DND-41 (cell line): ENCODE measurements at regions not wholly inside any gene's neighbourhood (a gene's known extent, or its start where the extent isn't known, plus 50 kb on each side); places are given as distances from the start of the nearest gene placed in this dataset.

Experiments used
- ATAC-seq: fragments of 200-7000 bp; cut with Tn5 transposase; 3 replicates; pipeline ENCODE4 v1.9.1; 2021; ENCODE audit warnings: low read depth; ENCODE audit not compliant: insufficient read depth
- DNase-seq: peaks from one replicate; pipeline ENCODE4 v3.0.0-alpha.2; 2020
- H2AFZ ChIP-seq: 2 replicates; pipeline ENCODE4 v1.6.0; 2012; ENCODE audit warnings: low read depth, low read length
- H3K27ac ChIP-seq: 2 replicates; pipeline ENCODE4 v1.5.1; 2012; ENCODE audit warnings: low read length, inconsistent platforms
- H3K27me3 ChIP-seq: fragments of 200-600 bp; sonication (generic); 2 replicates; pipeline ENCODE4 v1.6.0; 2012; ENCODE audit warnings: low read length, mild to moderate bottlenecking, inconsistent platforms; ENCODE audit not compliant: insufficient read depth, poor library complexity
- H3K36me3 ChIP-seq: 2 replicates; pipeline ENCODE4 v1.5.1; 2012; ENCODE audit warnings: low read length, inconsistent platforms; ENCODE audit not compliant: insufficient read depth
- H3K4me1 ChIP-seq: 2 replicates; pipeline ENCODE4 v1.5.1; 2012; ENCODE audit warnings: mild to moderate bottlenecking, low read length; ENCODE audit not compliant: insufficient read depth
- H3K4me2 ChIP-seq: 2 replicates; pipeline ENCODE4 v1.6.0; 2012; ENCODE audit warnings: mild to moderate bottlenecking, moderate library complexity, low read length, inconsistent platforms; ENCODE audit not compliant: insufficient read depth
- H3K4me3 ChIP-seq, 2 experiments: fragments of 200-600 bp in 1 of 2; shearing (Covaris generic) in 1 of 2; 2 replicates each; pipeline ENCODE4 v1.5.1; 2012 to 2016; ENCODE audit warnings: inconsistent platforms in 2 of 2, low read length in 2 of 2, mild to moderate bottlenecking in 2 of 2, low read depth in 1 of 2, moderate library complexity in 1 of 2
- H3K79me2 ChIP-seq: 2 replicates; pipeline ENCODE4 v1.6.0; 2012; ENCODE audit warnings: low read length, inconsistent platforms; ENCODE audit not compliant: insufficient read depth
- H3K9ac ChIP-seq: 2 replicates; pipeline ENCODE4 v1.6.0; 2012; ENCODE audit warnings: low read depth, mild to moderate bottlenecking, inconsistent platforms, low read length, moderate library complexity
- H3K9me3 ChIP-seq: 2 replicates; pipeline ENCODE4 v1.5.1; 2012; ENCODE audit warnings: low read length, moderate library complexity, mild to moderate bottlenecking, inconsistent platforms; ENCODE audit not compliant: insufficient read depth, severe bottlenecking
- H4K20me1 ChIP-seq: 2 replicates; pipeline ENCODE4 v1.6.0; 2012; ENCODE audit warnings: low read length; ENCODE audit not compliant: insufficient read depth
- CTCF ChIP-seq: IDR thresholded peaks from 2 replicates; pipeline ENCODE4 v1.5.1; 2012; ENCODE audit warnings: borderline replicate concordance, low read length, moderate library complexity, mild to moderate bottlenecking; ENCODE audit not compliant: poor library complexity, severe bottlenecking; ENCODE audit errors: extremely low read depth
- EZH2 ChIP-seq: IDR thresholded peaks from 3 replicates; pipeline ENCODE4 v1.6.1; 2012; ENCODE audit warnings: borderline replicate concordance, low read depth, mild to moderate bottlenecking, moderate library complexity, low read length, inconsistent platforms; ENCODE audit not compliant: severe bottlenecking

- no peaks in the 10 kb centered on the region for H3K36me3 ChIP-seq
- H3K27me3 ChIP-seq: no peaks in the 10 kb centered on the region
- DNase-seq: no peak
- no peak for ATAC-seq
- no peaks in the 10 kb centered on the region for H3K4me1 ChIP-seq
- no peak overlapping the region for H3K4me3 ChIP-seq
- no peak for TF ChIP-seq EZH2
- TF ChIP-seq CTCF: no peak
- H4K20me1 ChIP-seq: no peaks in the 10 kb centered on the region
- no peaks in the 10 kb centered on the region for H3K9me3 ChIP-seq
- H3K9ac ChIP-seq: no peak overlapping the region
- no peak overlapping the region for H3K4me2 ChIP-seq
- no peak overlapping the region for H2AFZ ChIP-seq
- no peaks in the 10 kb centered on the region for H3K79me2 ChIP-seq
- no peak overlapping the region for H3K27ac ChIP-seq
These were observed 136.1 kb upstream of the ERRFI1 start for GRCh38 chr1:8162168-8162567.

GRCh38 chr1:8161546-8162105, 135.5 kb upstream of the ERRFI1 start:
- no peaks in the 10 kb centered on the region for H3K36me3 ChIP-seq
- H3K27ac ChIP-seq: no peak overlapping the region
- no peaks in the 10 kb centered on the region for H4K20me1 ChIP-seq
- DNase-seq (no peak), ATAC-seq (no peak)
- H3K4me1 ChIP-seq: no peaks in the 10 kb centered on the region
- H3K4me3 ChIP-seq: no peak overlapping the region
- no peaks in the 10 kb centered on the region for H3K9me3 ChIP-seq
- H3K9ac ChIP-seq: no peak overlapping the region
- no peaks in the 10 kb centered on the region for H3K27me3 ChIP-seq
- no peak overlapping the region for H3K4me2 ChIP-seq
- TF ChIP-seq EZH2 (no peak), CTCF (no peak)
- no peaks in the 10 kb centered on the region for H3K79me2 ChIP-seq
- no peak overlapping the region for H2AFZ ChIP-seq

- DNase-seq (no peak), ATAC-seq (no peak)
- Histone ChIP-seq H3K9ac (no peak overlapping the region), H2AFZ (no peak overlapping the region), H4K20me1 (no peaks in the 10 kb centered on the region), H3K27me3 (no peaks in the 10 kb centered on the region), H3K27ac (no peak overlapping the region), H3K9me3 (no peaks in the 10 kb centered on the region), H3K4me1 (no peaks in the 10 kb centered on the region), H3K4me2 (no peak overlapping the region), H3K79me2 (no peaks in the 10 kb centered on the region), H3K36me3 (no peaks in the 10 kb centered on the region), H3K4me3 (no peak overlapping the region)
- TF ChIP-seq EZH2: no peak
- no peak for TF ChIP-seq CTCF
These were observed 133.4 kb upstream of the ERRFI1 start for GRCh38 chr1:8159470-8160024.

- no peak for TF ChIP-seq CTCF
- no peak overlapping the region for H3K27ac ChIP-seq
- no peaks in the 10 kb centered on the region for H3K4me1 ChIP-seq
- H3K9ac ChIP-seq: no peak overlapping the region
- no peak overlapping the region for H3K4me3 ChIP-seq
- ATAC-seq (no peak), DNase-seq (no peak)
- H2AFZ ChIP-seq: no peak overlapping the region
- no peaks in the 10 kb centered on the region for H3K79me2 ChIP-seq
- H4K20me1 ChIP-seq: no peaks in the 10 kb centered on the region
- no peak overlapping the region for H3K4me2 ChIP-seq
- no peaks in the 10 kb centered on the region for H3K36me3 ChIP-seq
- no peaks in the 10 kb centered on the region for H3K27me3 ChIP-seq
- no peaks in the 10 kb centered on the region for H3K9me3 ChIP-seq
These were observed 132.9 kb upstream of the ERRFI1 start for GRCh38 chr1:8158995-8159394.
